ENCODE measurements at regions not wholly inside any gene's neighbourhood (a gene's known extent, or its start where the extent isn't known, plus 50 kb on each side); places are given as distances from the start of the nearest gene placed in this dataset.

- no peak for ATAC-seq
Observed at GRCh38 chr1:218996362-218996761, 177.3 kb upstream of the LYPLAL1 start.

- no peak for ATAC-seq
Observed at GRCh38 chr1:219000005-219000404, 173.7 kb upstream of the LYPLAL1 start.

GRCh38 chr1:219000631-219001030 is 173.0 kb upstream of the LYPLAL1 start:
- no peak for ATAC-seq

- ATAC-seq: no peak
Observed at GRCh38 chr1:219010720-219011119, 163.0 kb upstream of the LYPLAL1 start.

GRCh38 chr1:219020386-219020785 is 153.3 kb upstream of the LYPLAL1 start:
- ATAC-seq: no peak

- ATAC-seq: no peak
Observed at GRCh38 chr1:219020846-219021245, 152.8 kb upstream of the LYPLAL1 start.

GRCh38 chr1:219027146-219027673 is 146.5 kb upstream of the LYPLAL1 start:
- ATAC-seq: no peak

GRCh38 chr1:219031809-219032208 is 141.9 kb upstream of the LYPLAL1 start:
- ATAC-seq: no peak

- ATAC-seq: no peak
Observed at GRCh38 chr1:219038398-219038797, 135.3 kb upstream of the LYPLAL1 start.

- ATAC-seq: no peak
Observed at GRCh38 chr1:219039017-219039681, 134.5 kb upstream of the LYPLAL1 start.

GRCh38 chr1:219039682-219040154 is 134.0 kb upstream of the LYPLAL1 start:
- no peak for ATAC-seq

- ATAC-seq: no peak
Observed at GRCh38 chr1:219040291-219040690, 133.4 kb upstream of the LYPLAL1 start.

- ATAC-seq: no peak
Observed at GRCh38 chr1:219041141-219041540, 132.5 kb upstream of the LYPLAL1 start.

- ATAC-seq: no peak
Observed at GRCh38 chr1:219041818-219042217, 131.9 kb upstream of the LYPLAL1 start.

GRCh38 chr1:219042769-219043168 is 130.9 kb upstream of the LYPLAL1 start:
- no peak for ATAC-seq

- no peak for ATAC-seq
Observed at GRCh38 chr1:219045246-219045645, 128.4 kb upstream of the LYPLAL1 start.

GRCh38 chr1:219049501-219049900 is 124.2 kb upstream of the LYPLAL1 start:
- no peak for ATAC-seq

- ATAC-seq: no peak
Observed at GRCh38 chr1:219050086-219050821, 123.4 kb upstream of the LYPLAL1 start.

- ATAC-seq: no peak
Observed at GRCh38 chr1:219050822-219051125, 122.9 kb upstream of the LYPLAL1 start.

- no peak for ATAC-seq
Observed at GRCh38 chr1:219051547-219051946, 122.1 kb upstream of the LYPLAL1 start.

GRCh38 chr1:219058891-219059820 is 114.5 kb upstream of the LYPLAL1 start:
- ATAC-seq: no peak

- no peak for ATAC-seq
Observed at GRCh38 chr1:219060798-219061197, 112.9 kb upstream of the LYPLAL1 start.

GRCh38 chr1:219062161-219062560 is 111.5 kb upstream of the LYPLAL1 start:
- ATAC-seq: no peak

Measured in esophagus mucosa (tissue), 1 donor.